GM12878 (cell line): ENCODE measurements at regions not wholly inside any gene's neighbourhood (a gene's known extent, or its start where the extent isn't known, plus 50 kb on each side); places are given as distances from the start of the nearest gene placed in this dataset.

Source experiments
- ATAC-seq: fragments of 200-7000 bp; cut with Tn5 transposase; 3 replicates; pipeline ENCODE4 v1.9.1; 2020; ENCODE audit warnings: mild to moderate bottlenecking, moderate library complexity
- BruUV-seq: library from RNA; stranded (reverse); fragments of 400-500 nt; replicated peaks from 2 replicates; lab custom pipeline; 2021; lab: Mats Ljungman, UMichigan
- CTCF ChIA-PET: fragments of 300-600 bp; sonication (Branson Sonifier 250); formaldehyde crosslinking; extraction: SDS; loops from one replicate; lab custom pipeline; 2021; ENCODE audit warnings: inconsistent platforms; lab: Yijun Ruan, JAX
- POLR2A ChIA-PET: fragments of 350-600 bp; formaldehyde crosslinking; extraction: SDS; loops from one replicate; lab custom pipeline; 2021; ENCODE audit warnings: inconsistent platforms; lab: Charles Lee
- RAD21 ChIA-PET: fragments of 300-600 bp; sonication (Branson Sonifier 250); formaldehyde crosslinking; loops from one replicate; lab custom pipeline; 2023; ENCODE audit warnings: antibody characterized with exemption; ENCODE audit not compliant: unreplicated experiment; lab: Charles Lee
- SMC1A ChIA-PET: fragments of 300-600 bp; sonication (Branson Sonifier 250); formaldehyde crosslinking; loops from one replicate; lab custom pipeline; 2023; ENCODE audit not compliant: unreplicated experiment, uncharacterized antibody; lab: Charles Lee
- DNase-seq: peaks from one replicate; pipeline ENCODE4 v3.0.0-alpha.2; 2011; ENCODE audit warnings: low read depth, low spot score
- FAIRE-seq: peaks from 3 replicates; lab custom pipeline; 2011; peaks lifted over from hg19 to GRCh38; lab: Jason Lieb, UNC
- H2AFZ ChIP-seq: 2 replicates; pipeline ENCODE4 v1.6.0; 2011; ENCODE audit warnings: low read depth, low read length, control low read depth; ENCODE audit not compliant: control insufficient read depth
- H3K27ac ChIP-seq: 2 replicates; pipeline ENCODE4 v1.5.1; 2011; ENCODE audit warnings: control low read depth; ENCODE audit not compliant: control insufficient read depth, insufficient read depth
- H3K27me3 ChIP-seq, 2 experiments: replicated peaks in 1 of 2; 2 replicates each; pipeline versions ENCODE4 v1.6.0 to v1.6.1; 2011; ENCODE audit warnings: low read length in 1 of 2; ENCODE audit not compliant: control insufficient read depth in 2 of 2, insufficient read depth in 2 of 2
- H3K36me3 ChIP-seq, 2 experiments: 2 replicates each; pipeline ENCODE4 v1.5.1; 2011; ENCODE audit warnings: low read length in 1 of 2; ENCODE audit not compliant: control insufficient read depth in 2 of 2, insufficient read depth in 2 of 2
- H3K4me1 ChIP-seq: 2 replicates; pipeline ENCODE4 v1.6.1; 2011; ENCODE audit warnings: mild to moderate bottlenecking, low read length, moderate library complexity, mixed read lengths; ENCODE audit not compliant: control insufficient read depth, insufficient read depth
- H3K4me2 ChIP-seq: 2 replicates; pipeline ENCODE4 v1.6.0; 2011; ENCODE audit warnings: control low read depth; ENCODE audit not compliant: control insufficient read depth, insufficient read depth
- H3K4me3 ChIP-seq: fragments of 200-600 bp; sonication (generic); 2 replicates; pipeline ENCODE4 v1.5.1; 2016
- H3K79me2 ChIP-seq: 2 replicates; pipeline ENCODE4 v1.6.0; 2011; ENCODE audit warnings: low read length; ENCODE audit not compliant: control insufficient read depth, insufficient read depth
- H3K9ac ChIP-seq: 2 replicates; pipeline ENCODE4 v1.8.0; 2011; ENCODE audit warnings: low read length, control low read depth, mixed read lengths; ENCODE audit not compliant: control insufficient read depth, insufficient read depth
- H3K9me3 ChIP-seq: replicated peaks from 3 replicates; pipeline ENCODE4 v1.5.1; 2011; ENCODE audit warnings: mild to moderate bottlenecking, low read length; ENCODE audit not compliant: control insufficient read depth, insufficient read depth
- H4K20me1 ChIP-seq: 2 replicates; pipeline ENCODE4 v1.6.0; 2011; ENCODE audit not compliant: control insufficient read depth, insufficient read depth
- BMI1 ChIP-seq: fragments of 450-650 bp; IDR thresholded peaks from 2 replicates; pipeline ENCODE4 v1.6.1; 2016; ENCODE audit warnings: mild to moderate bottlenecking, moderate library complexity, borderline replicate concordance
- EED ChIP-seq: sonication (generic); IDR thresholded peaks from 2 replicates; pipeline ENCODE4 v1.6.1; 2016; ENCODE audit warnings: antibody characterized with exemption, low read depth
- IKZF2 ChIP-seq, 2 experiments: fragments of 450-650 bp; IDR thresholded peaks; 2 replicates each; pipeline ENCODE4 v1.6.1; 2017; ENCODE audit warnings: mild to moderate bottlenecking in 2 of 2, moderate library complexity in 2 of 2
- IRF4 ChIP-seq: IDR thresholded peaks from 2 replicates; pipeline ENCODE4 v1.6.1; 2011; ENCODE audit warnings: low read depth, low read length
- SRF ChIP-seq, 2 experiments: IDR thresholded peaks; 2 replicates each; pipeline ENCODE4 v1.6.1; 2011; ENCODE audit warnings: low read depth in 2 of 2, low read length in 2 of 2, mild to moderate bottlenecking in 1 of 2, moderate library complexity in 1 of 2
- TCF3 ChIP-seq: IDR thresholded peaks from 2 replicates; pipeline ENCODE4 v1.6.1; 2012; ENCODE audit warnings: low read depth, mild to moderate bottlenecking, low read length, borderline replicate concordance; ENCODE audit not compliant: insufficient read depth
- ZNF274 ChIP-seq: IDR thresholded peaks from one replicate; pipeline ENCODE4 v1.8.0; 2011; ENCODE audit not compliant: insufficient read length, insufficient read depth
- in situ Hi-C: fragments of 300-500 bp; cut with MboI; formaldehyde crosslinking; loops from 9 replicates; pipeline ENCODE4 v1.14.3; 2018; ENCODE audit warnings: mixed read lengths
- intact Hi-C: fragments of 100-400 bp; cut with micrococcal nuclease; formaldehyde crosslinking; loops from one replicate; pipeline ENCODE4 v1.14.2; 2022; ENCODE audit not compliant: unreplicated experiment
- TF ChIP-seq, protein P1 (sequence below): IDR thresholded peaks from 2 replicates; pipeline ENCODE4 v1.6.1; 2012; ENCODE audit warnings: low read depth, low read length, improper control_type of control experiment
- TF ChIP-seq, protein P2 (sequence below): IDR thresholded peaks from 2 replicates; pipeline ENCODE4 v1.6.1; 2012; ENCODE audit warnings: mild to moderate bottlenecking, low read depth, low read length
- TF ChIP-seq, protein P3 (sequence below): fragments of 150-350 bp; IDR thresholded peaks from 2 replicates; pipeline ENCODE4 v1.6.1; 2016; ENCODE audit warnings: low read depth, low read length
- TF ChIP-seq, protein P4 (sequence below): IDR thresholded peaks from 2 replicates; pipeline ENCODE4 v1.6.1; 2011; ENCODE audit warnings: low read depth, mild to moderate bottlenecking, low read length, moderate library complexity, borderline replicate concordance; ENCODE audit errors: extremely low read depth

DNA sequence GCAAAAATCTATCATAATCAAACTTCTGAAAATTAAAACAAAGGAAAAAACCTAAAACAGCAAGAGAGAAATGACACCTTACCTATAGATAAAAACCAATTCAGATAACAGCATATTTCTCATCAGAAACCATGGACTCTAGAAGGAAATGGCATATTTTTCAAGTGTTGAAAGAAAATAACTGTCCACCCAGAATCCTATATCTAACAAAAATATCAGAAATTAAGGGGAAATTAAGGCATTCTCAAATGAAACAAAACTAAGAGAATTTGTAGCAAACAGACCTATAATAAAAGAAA, 257.2 kb downstream of the ANAPC1 start:
- Histone ChIP-seq H3K4me2 (no peak overlapping the region), H2AFZ (no peak overlapping the region), H3K9me3 (peaks cover 2% of the 10 kb centered on the region; the same call in 2 of the 3 replicates), H3K4me1 (no peaks in the 10 kb centered on the region), H4K20me1 (no peaks in the 10 kb centered on the region), H3K27ac (no peak overlapping the region), H3K4me3 (no peak overlapping the region), H3K27me3 (peaks cover 0 to 2% of the 10 kb centered on the region in 2 experiments; a peak in 1 of 4 replicates), H3K79me2 (no peaks in the 10 kb centered on the region), H3K9ac (no peak overlapping the region), H3K36me3 (no peaks in the 10 kb centered on the region)
- in situ Hi-C loops (no loop called here), intact Hi-C loops (no loop called here)
- CTCF ChIA-PET: no interaction called here
- no peak for TF ChIP-seq SRF (IDR thresholded peaks at IDR 0.05; ENCODE audit: low read depth in 2 of 2, low read length in 2 of 2)
- no peak for TF ChIP-seq IRF4
- TF ChIP-seq, protein P1, sequence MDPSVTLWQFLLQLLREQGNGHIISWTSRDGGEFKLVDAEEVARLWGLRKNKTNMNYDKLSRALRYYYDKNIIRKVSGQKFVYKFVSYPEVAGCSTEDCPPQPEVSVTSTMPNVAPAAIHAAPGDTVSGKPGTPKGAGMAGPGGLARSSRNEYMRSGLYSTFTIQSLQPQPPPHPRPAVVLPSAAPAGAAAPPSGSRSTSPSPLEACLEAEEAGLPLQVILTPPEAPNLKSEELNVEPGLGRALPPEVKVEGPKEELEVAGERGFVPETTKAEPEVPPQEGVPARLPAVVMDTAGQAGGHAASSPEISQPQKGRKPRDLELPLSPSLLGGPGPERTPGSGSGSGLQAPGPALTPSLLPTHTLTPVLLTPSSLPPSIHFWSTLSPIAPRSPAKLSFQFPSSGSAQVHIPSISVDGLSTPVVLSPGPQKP: no peak
- no peak for TF ChIP-seq BMI1
- TF ChIP-seq, protein P2, sequence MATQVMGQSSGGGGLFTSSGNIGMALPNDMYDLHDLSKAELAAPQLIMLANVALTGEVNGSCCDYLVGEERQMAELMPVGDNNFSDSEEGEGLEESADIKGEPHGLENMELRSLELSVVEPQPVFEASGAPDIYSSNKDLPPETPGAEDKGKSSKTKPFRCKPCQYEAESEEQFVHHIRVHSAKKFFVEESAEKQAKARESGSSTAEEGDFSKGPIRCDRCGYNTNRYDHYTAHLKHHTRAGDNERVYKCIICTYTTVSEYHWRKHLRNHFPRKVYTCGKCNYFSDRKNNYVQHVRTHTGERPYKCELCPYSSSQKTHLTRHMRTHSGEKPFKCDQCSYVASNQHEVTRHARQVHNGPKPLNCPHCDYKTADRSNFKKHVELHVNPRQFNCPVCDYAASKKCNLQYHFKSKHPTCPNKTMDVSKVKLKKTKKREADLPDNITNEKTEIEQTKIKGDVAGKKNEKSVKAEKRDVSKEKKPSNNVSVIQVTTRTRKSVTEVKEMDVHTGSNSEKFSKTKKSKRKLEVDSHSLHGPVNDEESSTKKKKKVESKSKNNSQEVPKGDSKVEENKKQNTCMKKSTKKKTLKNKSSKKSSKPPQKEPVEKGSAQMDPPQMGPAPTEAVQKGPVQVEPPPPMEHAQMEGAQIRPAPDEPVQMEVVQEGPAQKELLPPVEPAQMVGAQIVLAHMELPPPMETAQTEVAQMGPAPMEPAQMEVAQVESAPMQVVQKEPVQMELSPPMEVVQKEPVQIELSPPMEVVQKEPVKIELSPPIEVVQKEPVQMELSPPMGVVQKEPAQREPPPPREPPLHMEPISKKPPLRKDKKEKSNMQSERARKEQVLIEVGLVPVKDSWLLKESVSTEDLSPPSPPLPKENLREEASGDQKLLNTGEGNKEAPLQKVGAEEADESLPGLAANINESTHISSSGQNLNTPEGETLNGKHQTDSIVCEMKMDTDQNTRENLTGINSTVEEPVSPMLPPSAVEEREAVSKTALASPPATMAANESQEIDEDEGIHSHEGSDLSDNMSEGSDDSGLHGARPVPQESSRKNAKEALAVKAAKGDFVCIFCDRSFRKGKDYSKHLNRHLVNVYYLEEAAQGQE: no peak
- no peak for TF ChIP-seq EED
- TF ChIP-seq, protein P3, sequence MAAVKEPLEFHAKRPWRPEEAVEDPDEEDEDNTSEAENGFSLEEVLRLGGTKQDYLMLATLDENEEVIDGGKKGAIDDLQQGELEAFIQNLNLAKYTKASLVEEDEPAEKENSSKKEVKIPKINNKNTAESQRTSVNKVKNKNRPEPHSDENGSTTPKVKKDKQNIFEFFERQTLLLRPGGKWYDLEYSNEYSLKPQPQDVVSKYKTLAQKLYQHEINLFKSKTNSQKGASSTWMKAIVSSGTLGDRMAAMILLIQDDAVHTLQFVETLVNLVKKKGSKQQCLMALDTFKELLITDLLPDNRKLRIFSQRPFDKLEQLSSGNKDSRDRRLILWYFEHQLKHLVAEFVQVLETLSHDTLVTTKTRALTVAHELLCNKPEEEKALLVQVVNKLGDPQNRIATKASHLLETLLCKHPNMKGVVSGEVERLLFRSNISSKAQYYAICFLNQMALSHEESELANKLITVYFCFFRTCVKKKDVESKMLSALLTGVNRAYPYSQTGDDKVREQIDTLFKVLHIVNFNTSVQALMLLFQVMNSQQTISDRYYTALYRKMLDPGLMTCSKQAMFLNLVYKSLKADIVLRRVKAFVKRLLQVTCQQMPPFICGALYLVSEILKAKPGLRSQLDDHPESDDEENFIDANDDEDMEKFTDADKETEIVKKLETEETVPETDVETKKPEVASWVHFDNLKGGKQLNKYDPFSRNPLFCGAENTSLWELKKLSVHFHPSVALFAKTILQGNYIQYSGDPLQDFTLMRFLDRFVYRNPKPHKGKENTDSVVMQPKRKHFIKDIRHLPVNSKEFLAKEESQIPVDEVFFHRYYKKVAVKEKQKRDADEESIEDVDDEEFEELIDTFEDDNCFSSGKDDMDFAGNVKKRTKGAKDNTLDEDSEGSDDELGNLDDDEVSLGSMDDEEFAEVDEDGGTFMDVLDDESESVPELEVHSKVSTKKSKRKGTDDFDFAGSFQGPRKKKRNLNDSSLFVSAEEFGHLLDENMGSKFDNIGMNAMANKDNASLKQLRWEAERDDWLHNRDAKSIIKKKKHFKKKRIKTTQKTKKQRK: no peak
- TF ChIP-seq, protein P4, sequence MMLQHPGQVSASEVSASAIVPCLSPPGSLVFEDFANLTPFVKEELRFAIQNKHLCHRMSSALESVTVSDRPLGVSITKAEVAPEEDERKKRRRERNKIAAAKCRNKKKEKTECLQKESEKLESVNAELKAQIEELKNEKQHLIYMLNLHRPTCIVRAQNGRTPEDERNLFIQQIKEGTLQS: no peak
- TF ChIP-seq TCF3: no peak
- TF ChIP-seq ZNF274: no peak
- TF ChIP-seq IKZF2 (IDR thresholded peaks at IDR 0.05): no peak
- FAIRE-seq (no peak), ATAC-seq (no peak), DNase-seq (no peak)
- SMC1A ChIA-PET: no interaction called here
- no TSS peak for BruUV-seq
- RAD21 ChIA-PET: no interaction called here
- POLR2A ChIA-PET: no interaction called here
